Muscle of back (tissue), 3 donors: ENCODE measurements at regions not wholly inside any gene's neighbourhood (a gene's known extent, or its start where the extent isn't known, plus 50 kb on each side); places are given as distances from the start of the nearest gene placed in this dataset.
A peak's percentile ranks its signal among the peaks of the same experiment; 100 is the strongest.

Experiments used
- DNase-seq, 3 donors: peaks; one replicate each; pipeline versions ENCODE4 v3.0.0 to v3.0.0-alpha.2; 2013

DNA sequence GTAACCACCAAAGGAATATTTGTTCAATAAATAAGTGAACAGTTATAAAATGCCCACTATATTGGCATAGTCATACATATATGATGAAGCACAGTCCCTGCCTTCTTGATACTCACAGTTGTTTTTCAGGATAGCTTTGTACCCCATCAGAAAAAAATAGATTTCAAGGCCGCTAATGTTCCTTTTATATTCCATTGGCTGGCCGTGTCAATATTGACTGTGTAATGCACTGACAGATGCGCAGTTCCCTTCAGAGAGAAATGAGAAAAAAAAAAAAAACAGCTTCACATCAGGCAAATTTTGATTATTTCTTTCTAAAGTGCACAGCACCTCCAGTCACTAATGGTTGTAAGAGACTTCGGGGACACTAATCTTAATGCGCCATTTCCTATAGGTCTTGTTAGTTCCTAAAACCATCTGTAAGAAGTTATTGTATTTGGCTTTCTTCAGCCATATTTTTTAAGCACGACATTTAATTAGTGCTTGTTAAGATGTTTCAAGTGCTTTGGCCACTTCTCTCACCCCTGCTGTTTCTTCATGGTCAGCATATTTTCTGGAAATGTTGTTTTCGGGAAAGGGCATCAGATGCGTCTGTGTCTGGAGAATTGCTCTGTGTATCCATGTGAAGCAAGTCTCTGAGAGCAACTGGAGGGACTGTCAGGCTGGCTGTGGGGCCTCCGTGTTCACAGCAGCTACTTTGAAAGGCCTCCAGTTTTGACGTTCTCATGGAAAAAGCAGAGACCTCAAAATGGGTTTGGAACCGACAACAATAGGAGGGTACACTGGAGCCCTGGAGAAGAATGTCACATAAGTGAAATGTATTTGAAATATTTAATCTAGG is 378.3 kb downstream of the MTX2 start:
- DNase-seq, result no peak

DNA sequence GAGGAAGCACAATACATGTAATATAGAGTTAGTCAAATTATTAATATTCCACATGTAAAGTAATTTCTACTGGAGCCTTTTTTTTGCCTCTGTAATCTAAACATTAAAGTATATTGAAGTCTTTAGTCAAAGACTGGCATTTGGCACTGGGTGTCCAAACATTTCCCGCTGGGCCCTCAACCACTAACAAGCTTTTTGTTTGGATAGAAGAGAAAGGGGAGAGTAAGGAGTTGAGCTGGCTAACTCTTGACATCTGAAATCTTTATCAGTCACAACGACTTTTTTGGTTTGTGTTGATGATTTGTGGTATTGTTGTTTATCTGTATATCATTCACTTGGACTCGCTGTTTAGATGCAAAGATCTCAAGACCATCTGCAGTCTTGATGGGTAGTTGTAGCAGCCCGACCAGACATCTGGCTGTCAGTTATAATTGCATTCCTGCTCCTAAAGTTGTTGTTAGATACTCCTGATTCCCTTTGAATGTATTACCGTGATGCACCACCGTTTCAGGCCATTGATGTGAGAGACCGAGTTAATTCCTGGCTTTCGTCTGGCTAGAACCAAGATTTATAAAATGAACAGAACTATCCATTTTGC is 379.6 kb downstream of the MTX2 start:
- DNase-seq, result no peak

DNA sequence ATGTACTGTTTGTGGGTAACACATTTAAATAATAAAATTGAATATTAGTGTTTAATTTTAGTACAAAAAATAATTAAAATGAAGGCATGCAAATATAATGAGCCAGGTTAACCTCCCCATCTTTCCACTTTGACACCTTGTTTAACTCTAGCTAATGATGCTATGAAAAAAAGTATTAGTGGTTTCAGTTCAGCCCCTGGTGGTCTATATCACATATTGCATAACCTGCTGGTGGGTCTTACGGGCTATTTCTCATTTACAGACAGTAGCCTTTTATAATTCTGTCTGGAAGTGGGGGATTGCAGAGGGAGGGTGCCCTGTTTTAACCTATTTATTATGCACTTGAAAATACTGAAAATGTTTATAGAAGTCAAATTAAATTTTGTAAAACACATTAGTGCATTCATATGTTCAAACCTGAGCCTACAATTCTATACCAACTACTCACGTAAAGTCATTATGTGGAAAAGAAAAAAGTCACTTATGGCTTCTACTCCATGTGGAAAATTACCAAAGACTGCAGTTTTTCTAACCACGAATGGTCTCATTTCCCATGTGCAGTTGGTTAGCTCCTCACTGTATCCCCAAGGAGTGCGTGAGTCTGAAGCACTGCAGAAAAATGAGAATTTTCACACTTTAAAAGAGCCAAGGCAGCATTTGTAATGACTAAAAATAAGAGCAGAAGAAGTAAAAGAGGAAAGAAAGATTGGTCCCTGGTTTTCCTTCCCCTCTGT is 381.0 kb downstream of the MTX2 start:
- no peak for DNase-seq

DNA sequence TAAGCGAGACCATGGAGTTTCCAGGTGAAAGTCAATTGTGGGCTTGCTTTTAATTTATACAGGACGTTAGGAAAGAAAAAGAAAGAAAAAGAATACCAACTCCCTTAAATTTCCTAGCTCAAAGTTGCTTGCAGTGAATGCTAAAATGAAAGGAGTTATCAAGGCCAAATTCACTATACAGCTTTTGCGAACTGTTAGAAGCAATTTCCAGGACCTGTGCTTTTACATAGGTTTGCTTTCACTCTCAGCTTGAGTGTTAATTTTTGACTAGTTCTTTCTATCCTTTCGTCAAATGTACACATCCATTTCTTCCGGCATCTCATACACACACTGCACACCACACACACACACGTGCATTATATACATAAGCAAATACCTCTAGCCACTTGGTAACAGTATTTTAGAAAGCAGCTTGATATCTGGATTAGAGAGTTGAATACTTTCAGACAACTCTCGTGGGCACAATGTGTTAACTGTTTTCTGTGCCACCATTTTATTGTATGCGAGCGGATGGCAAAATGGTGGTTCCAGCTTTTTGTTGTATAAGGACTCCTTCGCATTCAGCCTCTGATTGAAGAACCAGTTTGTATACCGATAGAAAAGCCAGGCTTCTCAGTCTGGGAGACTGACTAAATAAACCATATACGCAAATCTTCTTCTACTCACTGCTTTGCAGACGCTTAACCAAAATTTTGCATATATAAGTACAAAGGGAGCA is 381.8 kb downstream of the MTX2 start:
- DNase-seq, result peak in 1 of 3 donors; percentile 25

DNA sequence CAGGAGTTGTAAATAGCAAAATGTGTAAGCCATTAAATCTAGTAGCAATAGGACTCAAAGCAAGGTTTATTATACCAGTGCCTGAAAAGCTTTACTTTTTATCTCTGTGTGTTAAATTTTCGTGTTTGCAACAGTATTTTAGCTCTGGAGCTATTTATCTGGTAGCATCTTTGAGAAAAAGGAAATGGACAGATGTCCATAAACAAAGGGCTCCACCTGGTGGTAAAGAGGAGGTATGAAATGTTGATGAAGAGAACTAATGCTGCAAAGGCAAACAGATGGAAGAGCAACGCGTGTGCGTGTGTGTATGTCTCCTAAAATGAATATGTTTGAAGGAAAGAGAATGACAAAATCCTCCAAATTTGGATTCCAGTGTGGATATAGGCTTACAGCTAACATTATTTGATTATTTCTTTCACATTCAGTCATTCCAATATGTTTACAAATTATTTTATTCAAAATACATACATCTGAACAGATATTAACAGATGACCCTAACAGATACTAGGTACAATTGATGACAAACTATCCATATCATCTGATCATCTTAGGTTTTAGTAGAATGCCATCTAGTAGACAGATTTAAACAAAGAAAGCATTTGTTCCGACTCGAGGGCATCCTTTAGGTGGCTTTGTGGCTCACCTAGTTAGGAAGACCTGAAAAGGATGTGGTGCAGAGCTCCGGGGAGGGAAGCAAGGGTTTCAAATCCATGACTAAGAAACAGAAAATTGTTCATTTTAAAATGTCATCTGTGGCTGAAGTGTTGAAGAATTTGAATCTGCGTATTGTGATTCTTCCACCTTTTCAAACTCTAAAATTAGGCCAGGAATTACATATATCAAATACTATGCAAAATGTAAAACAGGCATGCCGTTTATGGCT is 383.3 kb downstream of the MTX2 start:
- peak; percentile 59 to 74 (median 61) for DNase-seq

DNA sequence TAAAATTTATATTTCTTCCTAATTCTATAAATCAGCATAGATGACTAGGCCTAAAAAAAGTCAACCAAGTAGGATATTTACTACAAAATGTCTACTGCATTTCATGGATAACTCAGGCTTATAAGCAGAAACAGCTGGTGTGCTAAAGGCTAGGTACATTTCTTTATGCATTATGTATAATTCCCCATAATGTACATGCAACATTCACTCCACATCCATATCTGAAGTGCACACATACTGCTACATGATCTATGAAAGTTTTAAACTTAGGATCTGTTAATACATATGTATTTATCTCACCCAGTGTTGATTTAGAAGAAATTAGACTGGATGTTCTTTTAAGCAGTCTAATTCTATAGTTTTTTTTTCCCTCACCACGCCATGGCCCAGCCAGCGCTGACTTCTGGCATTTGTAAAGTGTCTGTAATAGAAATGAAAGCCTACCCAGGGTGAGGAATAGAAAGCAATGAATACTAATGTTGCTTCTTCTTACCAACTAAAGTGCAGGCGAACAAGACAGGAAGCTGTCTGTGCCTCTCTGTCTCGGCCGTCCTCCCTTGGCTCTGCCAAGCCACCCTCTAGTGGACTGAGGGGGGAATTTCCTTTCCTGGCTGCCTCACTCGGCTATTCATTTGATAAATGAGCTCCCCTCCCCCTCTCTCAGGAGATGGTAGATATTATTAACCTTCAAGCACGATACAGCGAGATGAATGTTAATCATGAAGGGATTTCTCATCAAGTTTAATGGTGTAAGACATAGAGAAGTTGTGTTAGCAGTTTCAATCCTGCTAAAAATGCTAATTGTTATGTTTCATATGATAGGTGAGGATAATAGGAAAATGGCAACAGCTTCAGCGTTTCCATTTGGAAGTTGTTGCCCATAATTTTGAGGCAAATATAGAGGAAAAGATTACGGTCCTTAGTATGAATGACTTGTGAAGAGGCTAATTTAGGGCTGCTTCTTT is 384.5 kb downstream of the MTX2 start:
- peak; percentile 48 to 67 (median 52) for DNase-seq

DNA sequence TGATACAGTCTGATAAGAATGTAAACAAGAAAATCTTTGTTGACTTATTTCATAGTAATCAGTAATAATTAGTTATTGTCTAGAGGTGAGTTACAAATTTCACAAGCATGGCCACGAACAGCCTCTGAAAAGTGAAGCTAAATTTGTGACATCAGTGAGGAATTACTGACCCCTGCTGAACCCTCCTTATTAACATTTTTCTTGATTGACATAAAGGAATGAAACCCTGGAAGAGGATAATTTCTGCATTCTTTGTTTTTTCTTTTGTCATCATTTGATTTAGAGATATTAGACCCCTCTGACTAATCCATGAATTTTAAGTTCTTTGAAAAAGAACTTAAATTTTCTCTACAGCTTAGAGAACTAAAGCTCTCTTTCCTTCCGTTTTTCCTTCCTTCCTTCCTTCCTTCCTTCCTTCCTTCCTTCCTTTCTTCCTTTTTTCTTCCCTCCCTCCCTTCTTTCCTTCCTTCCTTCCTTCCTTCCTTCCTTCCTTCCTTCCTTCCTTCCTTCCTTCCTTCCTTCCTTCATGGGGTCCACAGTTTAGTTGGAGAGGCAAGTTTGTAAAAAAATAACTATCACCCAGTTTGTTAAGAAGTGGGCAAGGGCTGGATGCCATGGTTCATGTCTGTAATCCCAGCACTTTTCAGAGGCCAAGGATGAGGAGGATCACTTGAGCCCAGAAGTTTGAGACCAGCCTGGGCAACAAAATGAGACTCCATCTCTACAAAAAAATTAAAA is 387.0 kb downstream of the MTX2 start:
- DNase-seq, result no peak

DNA sequence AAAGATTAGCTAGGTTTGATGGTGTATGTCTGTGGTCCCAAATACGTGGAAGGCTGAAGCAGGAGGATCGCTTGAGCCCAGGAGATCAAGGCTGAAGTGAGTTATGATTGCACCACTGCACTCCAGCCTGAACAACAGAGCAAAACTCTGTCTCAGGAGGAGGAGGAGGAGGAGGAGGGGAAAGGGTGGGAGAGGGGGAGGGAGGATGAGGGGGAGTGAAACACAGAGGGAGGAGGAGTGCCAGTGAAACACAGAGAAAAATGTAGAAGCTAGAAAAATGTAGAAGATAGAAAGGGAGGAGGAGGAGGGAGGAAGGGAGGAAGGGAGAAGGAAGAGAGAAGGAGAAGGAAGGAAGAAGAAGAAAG is 387.5 kb downstream of the MTX2 start:
- DNase-seq, result no peak

DNA sequence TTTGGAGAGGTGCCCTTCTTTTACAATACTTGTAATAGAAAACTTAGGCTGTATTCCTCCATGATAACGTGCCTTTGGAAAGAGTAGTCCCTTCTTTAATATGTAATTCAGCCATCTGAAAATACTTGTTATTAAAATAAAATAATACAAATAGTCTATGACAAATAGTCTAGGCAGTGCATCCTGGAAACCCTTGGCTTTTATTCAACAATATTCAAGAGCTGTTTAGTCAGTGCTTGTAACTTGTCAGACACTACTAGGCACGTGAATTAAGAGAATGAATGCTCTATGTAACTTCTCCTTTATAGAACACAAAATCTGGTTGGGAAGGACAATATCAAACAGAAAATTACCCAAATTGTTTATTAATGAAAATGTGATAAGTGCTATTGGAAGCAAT is 388.2 kb downstream of the MTX2 start:
- DNase-seq, result no peak

DNA sequence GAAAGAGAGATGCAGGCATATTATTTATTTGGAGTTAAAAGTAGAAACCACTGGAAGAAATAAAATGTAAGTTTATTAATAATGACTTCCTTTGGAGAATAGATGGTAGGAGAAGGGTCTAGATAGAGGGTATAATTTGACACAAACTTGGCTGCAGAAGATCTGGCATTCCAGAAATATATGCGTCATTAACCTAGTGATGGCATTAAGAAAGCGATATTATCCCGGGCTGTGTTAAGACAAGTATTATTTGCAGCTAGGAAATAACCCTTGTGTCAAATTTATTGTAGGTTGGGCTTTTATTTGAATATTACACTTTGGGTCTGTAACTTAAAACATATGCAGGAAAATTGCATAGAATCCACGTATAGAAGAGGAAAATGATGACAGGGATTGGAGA is 389.5 kb downstream of the MTX2 start:
- DNase-seq, result no peak

DNA sequence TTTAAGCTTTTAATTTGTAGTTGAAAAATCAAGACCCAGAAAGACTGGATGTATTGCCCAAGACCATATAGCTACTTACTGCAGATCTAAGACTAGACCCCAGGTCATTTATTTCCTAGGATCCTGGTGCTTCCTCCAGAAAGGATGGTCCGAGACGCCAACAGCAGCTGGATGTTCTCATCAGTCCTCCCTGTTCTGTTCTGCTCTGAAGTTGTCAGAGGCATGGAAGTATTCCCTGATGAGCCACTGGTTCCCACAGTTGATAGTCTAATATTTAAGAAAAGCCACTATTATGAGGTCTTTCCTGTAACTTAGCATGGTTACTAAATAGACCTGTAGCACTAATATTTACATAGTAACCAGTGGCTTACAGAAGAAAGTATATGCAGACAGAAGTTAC is 393.5 kb downstream of the MTX2 start:
- no peak for DNase-seq

DNA sequence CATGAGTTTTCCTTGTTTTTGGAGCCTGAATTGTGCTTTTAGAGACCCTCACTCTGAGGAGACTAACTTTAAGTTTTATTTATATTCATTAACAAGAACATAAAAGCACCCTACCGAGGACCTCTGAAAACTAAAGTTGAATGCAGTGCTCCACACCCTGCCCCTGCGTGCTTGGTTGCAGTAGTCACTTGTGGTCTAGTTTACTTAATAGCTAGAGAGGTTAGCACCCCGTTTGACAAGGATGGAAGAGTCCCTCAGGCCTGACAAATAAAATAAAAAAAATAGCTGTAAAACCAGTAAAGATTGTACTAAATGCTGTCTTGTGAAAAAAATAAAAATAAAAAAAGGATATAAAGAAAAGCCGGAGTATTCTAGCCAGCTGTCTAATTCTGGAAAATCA is 395.2 kb downstream of the MTX2 start:
- no peak for DNase-seq

DNA sequence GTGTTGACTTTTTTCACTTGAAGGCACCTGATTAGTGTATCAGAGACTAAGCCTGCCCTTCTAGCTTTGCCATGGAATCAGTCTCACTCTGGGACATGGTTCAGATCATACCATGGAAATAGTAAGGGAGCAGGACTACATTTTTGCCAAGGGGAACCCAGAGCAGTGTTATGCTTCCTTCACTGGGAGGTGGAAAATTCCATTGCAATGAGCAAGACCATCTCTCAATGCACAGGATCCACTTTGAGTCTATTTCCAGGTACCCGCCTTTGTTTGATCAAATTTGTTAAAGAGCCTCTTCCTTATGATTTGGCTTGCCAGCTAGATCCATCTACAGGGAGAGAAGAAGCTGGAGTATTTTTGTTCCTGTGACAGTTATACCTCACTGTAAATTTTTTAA is 395.8 kb downstream of the MTX2 start:
- DNase-seq, result no peak

DNA sequence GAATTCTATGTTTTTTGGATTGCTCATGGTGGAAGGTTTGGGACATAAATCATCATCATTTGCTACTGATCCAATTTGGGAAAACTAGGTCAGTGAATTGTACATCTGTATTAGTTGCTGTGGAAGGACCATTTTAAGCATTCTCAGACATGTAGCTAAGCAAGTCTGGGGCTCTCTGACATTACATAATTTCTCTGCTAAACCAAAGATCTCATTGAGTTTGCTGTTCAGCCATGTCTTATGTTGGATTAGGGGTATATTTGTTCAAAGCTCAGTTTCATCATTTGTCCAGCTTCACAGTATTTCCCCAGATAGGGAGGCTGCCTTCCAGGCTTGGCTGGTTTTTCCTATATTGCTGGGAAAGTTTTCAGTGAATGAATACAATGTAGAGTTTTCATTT is 399.7 kb downstream of the MTX2 start:
- peak in 2 of 3 donors; percentile 63 to 75 for DNase-seq

DNA sequence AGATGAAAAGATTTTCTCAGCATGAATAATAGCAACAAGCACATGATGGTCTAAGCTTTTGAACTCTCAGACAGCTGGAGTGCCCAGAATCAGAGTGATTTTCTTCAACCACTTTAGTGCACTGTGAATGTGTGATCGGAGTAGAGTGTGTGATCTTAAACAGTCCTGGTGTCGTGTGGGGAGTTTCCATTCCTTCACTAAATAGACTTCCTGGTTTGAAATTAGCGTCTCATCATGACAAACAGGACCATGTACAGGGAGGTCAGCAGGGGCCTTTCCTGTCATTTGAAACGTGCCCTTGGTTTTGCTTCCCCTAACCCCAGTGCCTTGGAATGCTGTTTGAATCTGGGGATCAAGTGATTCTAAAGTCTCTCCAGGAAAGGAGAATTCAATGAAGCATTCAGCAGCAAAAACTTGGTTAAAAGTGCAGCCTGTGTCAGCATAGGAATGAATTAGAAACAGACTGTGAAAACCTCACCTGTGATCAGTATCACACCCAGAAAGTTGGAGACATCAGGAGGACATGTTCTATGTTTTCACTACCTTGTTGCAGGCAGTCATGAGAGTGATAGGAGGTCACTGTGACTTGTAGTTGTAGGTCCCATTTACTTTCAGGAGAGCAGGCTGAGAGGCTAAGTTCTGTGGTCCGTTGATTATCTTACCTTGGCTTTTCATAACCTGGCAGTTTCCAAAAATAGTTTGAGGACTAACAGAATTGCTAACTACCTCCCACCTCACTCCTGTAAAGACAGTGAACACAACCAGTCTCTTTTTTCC is 400.3 kb downstream of the MTX2 start:
- DNase-seq, result peak in 1 of 3 donors; percentile 46

DNA sequence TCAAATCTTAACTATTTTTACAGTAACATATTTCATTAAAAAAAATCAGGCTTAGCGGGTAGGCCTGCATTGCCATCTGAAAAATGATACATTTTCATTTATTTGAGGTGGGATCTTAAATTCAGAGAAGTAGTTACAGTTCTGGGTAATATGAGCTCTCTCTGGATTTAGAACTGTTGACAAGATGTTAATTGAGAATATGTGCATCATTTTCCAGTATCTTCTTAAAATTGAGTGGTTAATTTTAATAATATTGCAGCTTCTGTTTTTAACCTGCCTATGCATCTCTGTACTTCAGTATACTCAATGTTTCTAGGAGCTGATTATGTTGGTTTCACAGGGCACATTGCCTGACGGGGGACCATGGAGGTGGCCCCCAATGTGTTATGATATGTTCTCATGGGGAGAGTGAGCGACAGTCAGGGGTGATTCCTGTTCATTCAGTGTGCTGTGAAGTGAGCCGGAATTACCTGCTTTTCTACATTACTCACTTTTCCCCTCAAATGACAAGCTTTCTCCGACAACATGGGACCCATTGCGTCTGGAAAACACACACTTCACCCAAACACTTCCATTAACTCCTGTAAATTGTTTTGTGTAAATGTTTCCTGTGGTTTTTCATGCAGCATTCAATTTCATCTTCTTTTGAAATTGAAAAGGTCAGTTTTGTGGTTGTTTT is 406.2 kb downstream of the MTX2 start:
- no peak for DNase-seq

DNA sequence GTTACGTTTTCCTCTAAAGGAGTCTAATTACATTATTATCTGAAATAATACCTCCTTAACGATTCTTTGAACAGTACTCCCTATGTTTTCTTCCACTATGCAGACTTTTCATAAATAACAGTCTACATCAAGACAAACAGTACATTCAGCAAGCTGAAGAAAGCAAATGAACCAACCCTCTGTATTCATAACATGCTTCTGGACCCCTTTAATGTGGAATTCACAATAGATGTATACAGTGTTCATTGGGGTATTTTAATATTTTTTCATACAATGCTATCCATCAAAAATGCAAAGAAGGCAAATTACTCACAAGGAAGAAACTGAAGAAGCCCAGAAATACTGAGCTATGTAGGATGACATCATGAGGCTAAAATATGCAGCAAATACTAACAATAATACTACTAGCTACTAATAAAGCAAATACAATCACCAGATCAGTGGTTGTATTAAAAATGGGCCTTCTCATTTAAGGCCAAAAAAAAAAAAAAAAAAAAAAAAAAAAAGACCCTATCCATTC is 408.6 kb downstream of the MTX2 start:
- no peak for DNase-seq

DNA sequence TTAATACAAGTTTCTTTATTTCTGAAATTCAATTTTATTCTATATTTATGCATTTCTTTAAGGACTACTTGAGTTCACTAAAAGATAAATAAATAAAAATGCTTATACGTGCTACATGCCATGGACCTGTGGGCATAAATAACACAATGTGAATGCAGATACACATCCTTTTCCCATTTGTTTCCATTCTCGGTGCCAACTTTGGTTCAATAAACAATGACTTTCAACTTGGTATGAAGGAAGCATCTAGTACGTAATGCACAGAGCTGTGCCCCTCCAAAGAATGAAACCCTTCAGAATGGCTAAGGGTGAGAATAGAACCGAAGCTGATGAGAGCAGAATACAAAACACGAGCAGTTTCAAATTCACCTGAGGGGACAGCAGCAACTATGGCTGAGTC is 409.3 kb downstream of the MTX2 start:
- DNase-seq, result no peak
